H1 (cell line): ENCODE measurements at regions not wholly inside any gene's neighbourhood (a gene's known extent, or its start where the extent isn't known, plus 50 kb on each side); places are given as distances from the start of the nearest gene placed in this dataset.

ENCODE experiments used
- CTCF ChIA-PET: fragments of 300-600 bp; sonication (Branson Sonifier 250); formaldehyde crosslinking; loops from one replicate; lab custom pipeline; 2021; ENCODE audit not compliant: partially characterized antibody; lab: Charles Lee
- POLR2A ChIA-PET: fragments of 300-600 bp; sonication (Branson Sonifier 250); formaldehyde crosslinking; loops from one replicate; lab custom pipeline; 2021; ENCODE audit warnings: inconsistent platforms; ENCODE audit not compliant: partially characterized antibody; lab: Charles Lee
- DNase-seq, 2 experiments: peaks; one replicate each; pipeline versions ENCODE4 v3.0.0 to v3.0.0-alpha.2; 2010 to 2022; ENCODE audit warnings: low spot score in 2 of 2, low read depth in 1 of 2, mixed read lengths in 1 of 2
- FAIRE-seq: peaks from 2 replicates; lab custom pipeline; 2011; peaks lifted over from hg19 to GRCh38; lab: Jason Lieb, UNC
- H2AFZ ChIP-seq: 2 replicates; pipeline ENCODE4 v1.8.1; 2012; ENCODE audit warnings: low read length, inconsistent platforms
- H2AK5ac ChIP-seq: 2 replicates; pipeline ENCODE4 v1.6.1; 2013; ENCODE audit warnings: low read depth, low read length
- H2BK120ac ChIP-seq: replicated peaks from 2 replicates; pipeline ENCODE3; 2013; ENCODE audit warnings: low read depth, low read length, inconsistent platforms
- H2BK12ac ChIP-seq: 2 replicates; pipeline ENCODE4 v1.6.1; 2013; ENCODE audit warnings: low read depth, low read length
- H2BK15ac ChIP-seq: 2 replicates; pipeline ENCODE4 v1.6.1; 2013; ENCODE audit warnings: low read length
- H2BK20ac ChIP-seq: 2 replicates; pipeline ENCODE4 v1.6.1; 2013; ENCODE audit warnings: low read length
- H2BK5ac ChIP-seq: 2 replicates; pipeline ENCODE4 v1.6.1; 2013; ENCODE audit warnings: low read depth, low read length
- H3K14ac ChIP-seq: 2 replicates; pipeline ENCODE4 v1.6.1; 2013; ENCODE audit warnings: inconsistent platforms; ENCODE audit not compliant: insufficient read length
- H3K18ac ChIP-seq: 2 replicates; pipeline ENCODE4 v1.6.1; 2013; ENCODE audit warnings: low read length; ENCODE audit errors: extremely low read depth
- H3K23ac ChIP-seq: 2 replicates; pipeline ENCODE4 v1.6.1; 2013; ENCODE audit warnings: inconsistent platforms; ENCODE audit not compliant: insufficient read length
- H3K23me2 ChIP-seq: 2 replicates; pipeline ENCODE4 v1.6.1; 2013; ENCODE audit warnings: low read depth, low read length
- H3K27ac ChIP-seq: 2 replicates; pipeline ENCODE4 v1.6.1; 2011; ENCODE audit warnings: low read depth, low read length, inconsistent platforms
- H3K27me3 ChIP-seq, 4 experiments: replicated peaks in 1 of 4; 1 replicate in 1 of 4; 2 replicates in 3 of 4; pipeline versions ENCODE4 v1.6.1 to v1.8.1; 2011 to 2013; ENCODE audit warnings: low read length in 3 of 4, mild to moderate bottlenecking in 3 of 4, inconsistent platforms in 2 of 4, mixed read lengths in 2 of 4, moderate library complexity in 1 of 4; ENCODE audit not compliant: control insufficient read depth in 3 of 4, insufficient read depth in 3 of 4; ENCODE audit errors: extremely low read depth in 1 of 4
- H3K36me3 ChIP-seq, 4 experiments: 2 replicates each; pipeline versions ENCODE4 v1.6.1 to v1.8.1; 2011 to 2013; ENCODE audit warnings: mild to moderate bottlenecking in 4 of 4, low read length in 3 of 4, moderate library complexity in 2 of 4, control low read depth in 1 of 4, inconsistent platforms in 1 of 4; ENCODE audit not compliant: insufficient read depth in 4 of 4, control insufficient read depth in 2 of 4
- H3K4ac ChIP-seq: replicated peaks from 2 replicates; pipeline ENCODE3; 2013; ENCODE audit warnings: low read length, low read depth, mixed read lengths, inconsistent platforms; ENCODE audit not compliant: insufficient read length
- H3K4me1 ChIP-seq, 4 experiments: replicated peaks in 1 of 4; 1 replicate in 1 of 4; 2 replicates in 3 of 4; pipeline versions ENCODE4 v1.6.1 to v1.8.1; 2011 to 2013; ENCODE audit warnings: low read length in 3 of 4, inconsistent platforms in 2 of 4, mixed read lengths in 1 of 4; ENCODE audit not compliant: insufficient read depth in 4 of 4, control insufficient read depth in 3 of 4
- H3K4me2 ChIP-seq, 2 experiments: 2 replicates each; pipeline versions ENCODE4 v1.6.1 to v1.8.1; 2011 to 2013; ENCODE audit warnings: low read depth in 2 of 2, low read length in 2 of 2, control low read depth in 1 of 2, inconsistent platforms in 1 of 2, mild to moderate bottlenecking in 1 of 2; ENCODE audit not compliant: insufficient read depth in 1 of 2
- H3K4me3 ChIP-seq, 4 experiments: fragments of 200-600, 300-600 bp in 1 of 4; sonication (generic), shearing (Covaris generic), sonication (Bioruptor Twin) in 1 of 4; 2 replicates each; pipeline versions ENCODE4 v1.5.1 to v1.8.1; 2011 to 2016; ENCODE audit warnings: low read length in 4 of 4, low read depth in 3 of 4, control low read depth in 2 of 4, inconsistent platforms in 2 of 4, mild to moderate bottlenecking in 2 of 4, mixed read lengths in 1 of 4, moderate library complexity in 1 of 4; ENCODE audit not compliant: insufficient read depth in 2 of 4; ENCODE audit errors: extremely low read depth in 1 of 4
- H3K56ac ChIP-seq: replicated peaks from 2 replicates; pipeline ENCODE3; 2013; ENCODE audit warnings: low read depth, mild to moderate bottlenecking, mixed read lengths, low read length, inconsistent platforms; ENCODE audit not compliant: insufficient read length
- H3K79me1 ChIP-seq: 2 replicates; pipeline ENCODE4 v1.6.1; 2013; ENCODE audit warnings: low read depth, low read length, control low read depth
- H3K79me2 ChIP-seq, 2 experiments: 2 replicates each; pipeline versions ENCODE4 v1.6.1 to v1.8.1; 2012 to 2013; ENCODE audit warnings: low read length in 2 of 2, mild to moderate bottlenecking in 2 of 2, inconsistent platforms in 1 of 2; ENCODE audit not compliant: insufficient read depth in 2 of 2, control insufficient read depth in 1 of 2
- H3K9ac ChIP-seq, 4 experiments: replicated peaks in 1 of 4; 1 replicate in 1 of 4; 2 replicates in 3 of 4; pipeline versions ENCODE4 v1.6.1 to v1.8.1; 2011 to 2013; ENCODE audit warnings: low read depth in 3 of 4, low read length in 3 of 4, control low read depth in 2 of 4, mild to moderate bottlenecking in 2 of 4, moderate library complexity in 2 of 4, inconsistent platforms in 1 of 4; ENCODE audit errors: extremely low read depth in 1 of 4
- H3K9me3 ChIP-seq, 2 experiments: 2 replicates each; pipeline versions ENCODE4 v1.6.1 to v1.8.1; 2012 to 2013; ENCODE audit warnings: mild to moderate bottlenecking in 2 of 2, moderate library complexity in 2 of 2, control low read depth in 1 of 2, inconsistent platforms in 1 of 2, low read depth in 1 of 2, low read length in 1 of 2, mixed read lengths in 1 of 2; ENCODE audit not compliant: insufficient read depth in 2 of 2
- H4K20me1 ChIP-seq, 2 experiments: replicated peaks in 1 of 2; 2 replicates each; pipeline versions ENCODE3 to v1.8.1; 2011 to 2013; ENCODE audit warnings: inconsistent platforms in 2 of 2, low read length in 2 of 2, mild to moderate bottlenecking in 1 of 2; ENCODE audit not compliant: insufficient read depth in 2 of 2, control insufficient read depth in 1 of 2
- H4K5ac ChIP-seq: 2 replicates; pipeline ENCODE4 v1.6.1; 2013; ENCODE audit warnings: low read length, low read depth, mixed read lengths, inconsistent platforms; ENCODE audit not compliant: insufficient read length
- H4K8ac ChIP-seq: 2 replicates; pipeline ENCODE4 v1.8.0; 2013; ENCODE audit warnings: mild to moderate bottlenecking, moderate library complexity, low read length, inconsistent platforms; ENCODE audit not compliant: insufficient read depth; ENCODE audit errors: extremely low read depth
- H4K91ac ChIP-seq: replicated peaks from 2 replicates; pipeline ENCODE3; 2013; ENCODE audit warnings: low read length, mixed read lengths, inconsistent platforms; ENCODE audit not compliant: insufficient read length
- CEBPB ChIP-seq: IDR thresholded peaks from 2 replicates; pipeline ENCODE4 v1.6.1; 2012; ENCODE audit warnings: low read depth, low read length
- CREB1 ChIP-seq: IDR thresholded peaks from 2 replicates; pipeline ENCODE4 v1.6.1; 2012; ENCODE audit warnings: inconsistent platforms
- CTBP2 ChIP-seq: IDR thresholded peaks from 2 replicates; pipeline ENCODE4 v1.7.0; 2011; ENCODE audit warnings: borderline replicate concordance, mild to moderate bottlenecking, moderate library complexity, mixed read lengths, low read length; ENCODE audit not compliant: insufficient read depth, insufficient read length
- EP300 ChIP-seq, 2 experiments: IDR thresholded peaks; 1 replicate in 1 of 2; 2 replicates in 1 of 2; pipeline ENCODE4 v1.6.1; 2011 to 2012; ENCODE audit warnings: low read depth in 2 of 2, low read length in 2 of 2, mild to moderate bottlenecking in 2 of 2, borderline replicate concordance in 1 of 2, inconsistent platforms in 1 of 2, moderate library complexity in 1 of 2
- HDAC2 ChIP-seq, 2 experiments: fragments of 300-600 bp in 1 of 2; sonication (generic) in 1 of 2; IDR thresholded peaks; 2 replicates each; pipeline ENCODE4 v1.6.1; 2011 to 2012; ENCODE audit warnings: low read depth in 2 of 2, low read length in 2 of 2, mild to moderate bottlenecking in 2 of 2, moderate library complexity in 2 of 2, borderline replicate concordance in 1 of 2, inconsistent platforms in 1 of 2
- JUN ChIP-seq: IDR thresholded peaks from 2 replicates; pipeline ENCODE4 v1.6.1; 2011; ENCODE audit warnings: low read depth, mild to moderate bottlenecking, improper control_type of control experiment, low read length
- KDM4A ChIP-seq: IDR thresholded peaks from one replicate; pipeline ENCODE4 v1.7.1; 2012; ENCODE audit warnings: low read depth, mild to moderate bottlenecking, moderate library complexity, low read length, inconsistent platforms; ENCODE audit not compliant: severe bottlenecking
- NRF1 ChIP-seq: IDR thresholded peaks from 2 replicates; pipeline ENCODE4 v1.6.1; 2011; ENCODE audit warnings: mild to moderate bottlenecking, low read depth, low read length, improper control_type of control experiment
- PHF8 ChIP-seq: fragments of 200-600 bp; sonication (generic); conservative IDR thresholded peaks from 2 replicates; pipeline ENCODE4 v1.7.1; 2012; ENCODE audit warnings: low read depth, mild to moderate bottlenecking, inconsistent platforms, low read length, moderate library complexity
- POLR2A ChIP-seq, 2 experiments: IDR thresholded peaks; 1 replicate in 1 of 2; 2 replicates in 1 of 2; pipeline ENCODE4 v1.6.1; 2011; ENCODE audit warnings: low read depth in 2 of 2, low read length in 2 of 2, mild to moderate bottlenecking in 2 of 2; ENCODE audit errors: control extremely low read depth in 1 of 2
- RBBP5 ChIP-seq: IDR thresholded peaks from 2 replicates; pipeline ENCODE4 v1.7.1; 2012; ENCODE audit warnings: low read depth, mild to moderate bottlenecking, inconsistent platforms, low read length, moderate library complexity, borderline replicate concordance
- SIRT6 ChIP-seq: IDR thresholded peaks from one replicate; pipeline ENCODE4 v1.7.1; 2012; ENCODE audit warnings: low read length, inconsistent platforms
- SP1 ChIP-seq: IDR thresholded peaks from 2 replicates; pipeline ENCODE4 v1.6.1; 2011; ENCODE audit warnings: low read depth, low read length
- TAF7 ChIP-seq: optimal IDR thresholded peaks from 2 replicates; pipeline ENCODE3; 2011; ENCODE audit warnings: low read depth, mild to moderate bottlenecking, inconsistent platforms, low read length, moderate library complexity, borderline replicate concordance
- TEAD4 ChIP-seq: IDR thresholded peaks from 2 replicates; pipeline ENCODE4 v1.6.1; 2012; ENCODE audit warnings: low read depth, low read length, inconsistent platforms, mixed read lengths
- TF ChIP-seq, protein P1 (sequence below): IDR thresholded peaks from 2 replicates; pipeline ENCODE4 v1.6.1; 2011; ENCODE audit warnings: low read depth, mild to moderate bottlenecking, low read length; ENCODE audit not compliant: insufficient read depth

DNA sequence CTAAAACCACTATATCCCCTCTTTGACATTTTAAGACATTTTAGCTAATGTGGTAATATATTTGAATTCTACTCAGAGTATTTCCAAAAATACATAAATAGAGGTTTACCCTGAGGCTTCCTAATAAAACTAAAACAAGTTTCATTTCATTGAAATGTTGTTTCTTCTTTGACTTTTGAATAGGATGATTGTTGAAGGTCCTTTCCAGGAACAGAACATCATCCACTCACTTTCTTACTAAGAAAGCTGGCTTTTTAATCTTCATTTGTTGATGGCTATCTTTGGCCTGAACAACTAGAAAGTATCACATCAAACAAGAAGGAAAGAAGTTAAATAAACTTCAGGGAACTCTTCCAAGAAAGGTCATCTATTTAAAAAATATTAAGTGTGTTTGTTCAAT is 169.7 kb downstream of the RAP2B start:
- Histone ChIP-seq H3K18ac (no peak overlapping the region), H3K27me3 (no peaks in the 10 kb centered on the region), H3K9me3 (no peaks in the 10 kb centered on the region), H2BK5ac (no peak overlapping the region), H3K23ac (no peak overlapping the region), H4K5ac (no peak overlapping the region), H2AK5ac (no peak overlapping the region), H4K20me1 (no peaks in the 10 kb centered on the region), H3K4ac (no peak overlapping the region), H2BK15ac (no peak overlapping the region), H3K79me2 (no peaks in the 10 kb centered on the region), H4K91ac (no peak overlapping the region), H2AFZ (no peak overlapping the region), H3K56ac (no peak overlapping the region), H2BK120ac (no peak overlapping the region), H3K4me2 (no peak overlapping the region), H3K4me3 (no peak overlapping the region), H3K9ac (no peak overlapping the region), H2BK20ac (no peak overlapping the region), H3K4me1 (peaks cover 0 to 2% (median 0%) of the 10 kb centered on the region in 4 experiments; a peak in 1 of 7 replicates), H2BK12ac (no peak overlapping the region), H4K8ac (no peak overlapping the region), H3K23me2 (no peaks in the 10 kb centered on the region), H3K14ac (no peak overlapping the region), H3K27ac (no peak overlapping the region), H3K36me3 (no peaks in the 10 kb centered on the region), H3K79me1 (no peaks in the 10 kb centered on the region)
- no peak for FAIRE-seq
- CTCF ChIA-PET: interaction anchor here (0.6 kb wide), 1 partner anchor 257 kb away, joined by 3 read pairs; no protein-coding TSS in a partner anchor
- POLR2A ChIA-PET: no interaction called here
- DNase-seq: no peak
- TF ChIP-seq PHF8 (no peak), SP1 (no peak), KDM4A (no peak), HDAC2 (IDR thresholded peaks at IDR 0.05; ENCODE audit: borderline replicate concordance in 1 of 2, low read depth in 2 of 2, low read length in 2 of 2) (no peak), TEAD4 (no peak), EP300 (IDR thresholded peaks at IDR 0.05; ENCODE audit: borderline replicate concordance in 1 of 2, low read depth in 2 of 2, low read length in 2 of 2) (no peak), CREB1 (no peak), RBBP5 (no peak), CTBP2 (no peak), SIRT6 (no peak), CEBPB (no peak), TAF7 (no peak), JUN (no peak), NRF1 (no peak), POLR2A (IDR thresholded peaks at IDR 0.05; ENCODE audit: control extremely low read depth in 1 of 2, low read depth in 2 of 2, low read length in 2 of 2) (no peak)
- TF ChIP-seq, protein P1, sequence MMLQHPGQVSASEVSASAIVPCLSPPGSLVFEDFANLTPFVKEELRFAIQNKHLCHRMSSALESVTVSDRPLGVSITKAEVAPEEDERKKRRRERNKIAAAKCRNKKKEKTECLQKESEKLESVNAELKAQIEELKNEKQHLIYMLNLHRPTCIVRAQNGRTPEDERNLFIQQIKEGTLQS: no peak
